Left lung (tissue), 4 donors: ENCODE measurements at regions not wholly inside any gene's neighbourhood (a gene's known extent, or its start where the extent isn't known, plus 50 kb on each side); places are given as distances from the start of the nearest gene placed in this dataset.
"Not testable (repeated sequence)": the region's sequence is repeated elsewhere in the genome, so short reads cannot be mapped to it uniquely, and the experiment has no call there.

Experiments used
- ATAC-seq: fragments of 200-7000 bp; cut with Tn5 transposase; one replicate; pipeline ENCODE4 v1.9.1; 2020; ENCODE audit warnings: moderate library complexity
- DNase-seq, 4 donors: peaks; one replicate each; pipeline ENCODE4 v3.0.0-alpha.2; 2013 to 2020
- H3K27ac ChIP-seq, 2 donors: fragments of 200-600 bp; sonication (generic) in 1 of 2; one replicate each; pipeline versions ENCODE4 v1.5.0 to v1.8.0; 2020 to 2021
- H3K27me3 ChIP-seq, 2 donors: fragments of 200-600 bp; sonication (generic) in 1 of 2; one replicate each; pipeline versions ENCODE4 v1.5.0 to v1.8.0; 2020 to 2021
- H3K36me3 ChIP-seq, 2 donors: fragments of 200-600 bp; sonication (generic) in 1 of 2; one replicate each; pipeline versions ENCODE4 v1.5.0 to v1.8.0; 2020 to 2021
- H3K4me1 ChIP-seq, 2 donors: fragments of 200-600 bp; one replicate each; pipeline ENCODE4 v1.8.0; 2021
- H3K4me3 ChIP-seq, 2 donors: fragments of 200-600 bp; sonication (generic) in 1 of 2; one replicate each; pipeline versions ENCODE4 v1.5.0 to v1.8.0; 2020 to 2021; ENCODE audit warnings: mild to moderate bottlenecking in 1 of 2
- H3K9me3 ChIP-seq, 2 donors: fragments of 200-600 bp; sonication (generic) in 1 of 2; one replicate each; pipeline versions ENCODE4 v1.5.0 to v1.8.0; 2020 to 2021
- intact Hi-C, 2 donors: fragments of 100-400 bp; cut with DNase I; formaldehyde crosslinking; loops; one replicate each; pipeline versions ENCODE4 v1.11.2 to v1.14.2; 2022
- TF ChIP-seq, protein P1 (sequence below), 2 donors: fragments of 200-600 bp; sonication (generic) in 1 of 2; IDR thresholded peaks; one replicate each; pipeline versions ENCODE4 v1.5.0 to v1.8.0; 2021; ENCODE audit warnings: antibody characterized with exemption in 2 of 2
- donor health status: DM: no; HTN: yes; CAD: no.
- donor health status: DM: no; HTN: no; CAD: no.

DNA sequence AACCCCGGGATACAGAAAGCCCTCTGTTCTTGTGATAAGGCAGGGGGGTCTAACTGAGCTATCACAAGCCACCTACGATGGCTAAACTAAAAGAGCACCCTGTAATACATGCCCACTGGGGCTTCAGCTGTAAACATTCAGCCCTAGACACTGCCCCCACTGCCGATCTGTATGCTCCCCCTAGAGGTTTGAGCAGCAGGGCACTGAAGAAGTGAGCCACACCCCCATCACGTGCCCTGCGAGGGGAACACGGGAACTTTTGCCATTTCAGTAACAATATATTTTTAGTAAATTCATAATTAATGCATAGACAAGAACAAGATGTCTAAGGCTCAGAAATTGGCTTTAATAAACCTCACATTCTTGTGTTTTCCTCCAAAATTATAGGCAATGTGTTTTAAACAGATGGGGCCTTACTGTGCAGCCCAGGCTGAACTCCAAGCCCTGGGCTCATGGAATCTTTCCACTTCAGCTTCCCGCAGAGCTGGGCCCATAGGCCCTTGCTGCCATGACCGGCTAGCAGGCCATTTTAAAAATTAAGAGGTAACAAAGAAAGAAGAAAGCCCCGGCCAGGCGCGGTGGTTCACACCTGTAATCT lies 235.3 kb upstream of the SFRP2 start:
- Histone ChIP-seq H3K4me3 (no peak overlapping the region), H3K36me3 (no peaks in the 10 kb centered on the region), H3K27me3 (peaks cover 3 to 6% of the 10 kb centered on the region in 2 donors), H3K4me1 (no peaks in the 10 kb centered on the region), H3K9me3 (no peaks in the 10 kb centered on the region), H3K27ac (no peak overlapping the region)
- TF ChIP-seq, protein P1, sequence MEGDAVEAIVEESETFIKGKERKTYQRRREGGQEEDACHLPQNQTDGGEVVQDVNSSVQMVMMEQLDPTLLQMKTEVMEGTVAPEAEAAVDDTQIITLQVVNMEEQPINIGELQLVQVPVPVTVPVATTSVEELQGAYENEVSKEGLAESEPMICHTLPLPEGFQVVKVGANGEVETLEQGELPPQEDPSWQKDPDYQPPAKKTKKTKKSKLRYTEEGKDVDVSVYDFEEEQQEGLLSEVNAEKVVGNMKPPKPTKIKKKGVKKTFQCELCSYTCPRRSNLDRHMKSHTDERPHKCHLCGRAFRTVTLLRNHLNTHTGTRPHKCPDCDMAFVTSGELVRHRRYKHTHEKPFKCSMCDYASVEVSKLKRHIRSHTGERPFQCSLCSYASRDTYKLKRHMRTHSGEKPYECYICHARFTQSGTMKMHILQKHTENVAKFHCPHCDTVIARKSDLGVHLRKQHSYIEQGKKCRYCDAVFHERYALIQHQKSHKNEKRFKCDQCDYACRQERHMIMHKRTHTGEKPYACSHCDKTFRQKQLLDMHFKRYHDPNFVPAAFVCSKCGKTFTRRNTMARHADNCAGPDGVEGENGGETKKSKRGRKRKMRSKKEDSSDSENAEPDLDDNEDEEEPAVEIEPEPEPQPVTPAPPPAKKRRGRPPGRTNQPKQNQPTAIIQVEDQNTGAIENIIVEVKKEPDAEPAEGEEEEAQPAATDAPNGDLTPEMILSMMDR (IDR thresholded peaks at IDR 0.05): no peak
- ATAC-seq (no peak), DNase-seq (no peak)
- intact Hi-C loops: no loop called here

DNA sequence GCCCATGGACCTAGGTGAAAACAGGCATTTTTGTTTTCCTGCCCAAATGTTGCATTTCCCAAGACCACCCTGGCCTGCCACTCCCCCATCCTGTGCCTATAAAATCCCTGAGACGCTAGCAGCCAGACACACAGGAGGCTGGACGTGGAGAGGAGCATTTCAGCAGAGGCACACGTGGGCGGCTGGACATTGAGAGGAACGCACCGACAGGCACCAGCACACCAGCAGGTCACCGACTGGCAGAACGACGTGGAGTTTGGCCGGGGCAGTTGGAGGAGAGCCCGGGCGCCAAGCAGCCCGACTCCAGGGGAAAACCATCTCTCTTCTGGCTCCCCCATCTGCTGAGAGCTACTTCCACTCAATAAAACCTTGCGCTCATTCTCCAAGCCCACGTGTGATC lies 234.8 kb upstream of the SFRP2 start:
- DNase-seq, H3K4me3 ChIP-seq, intact Hi-C loops, H3K27me3 ChIP-seq, H3K4me1 ChIP-seq, ATAC-seq, H3K9me3 ChIP-seq, H3K27ac ChIP-seq, H3K36me3 ChIP-seq: not testable (repeated sequence)

- no peak for ATAC-seq
- no peak overlapping the region for H3K27ac ChIP-seq
- no peak for DNase-seq
- TF ChIP-seq, protein P1 (IDR thresholded peaks at IDR 0.05): no peak
- no peaks in the 10 kb centered on the region for H3K36me3 ChIP-seq
- no peak overlapping the region for H3K4me3 ChIP-seq
- H3K9me3 ChIP-seq: no peaks in the 10 kb centered on the region
- H3K4me1 ChIP-seq: no peaks in the 10 kb centered on the region
- no peaks in the 10 kb centered on the region for H3K27me3 ChIP-seq
- intact Hi-C loops: no loop called here
Observed at GRCh38 chr4:154019811-154020210, 230.9 kb upstream of the SFRP2 start.

DNA sequence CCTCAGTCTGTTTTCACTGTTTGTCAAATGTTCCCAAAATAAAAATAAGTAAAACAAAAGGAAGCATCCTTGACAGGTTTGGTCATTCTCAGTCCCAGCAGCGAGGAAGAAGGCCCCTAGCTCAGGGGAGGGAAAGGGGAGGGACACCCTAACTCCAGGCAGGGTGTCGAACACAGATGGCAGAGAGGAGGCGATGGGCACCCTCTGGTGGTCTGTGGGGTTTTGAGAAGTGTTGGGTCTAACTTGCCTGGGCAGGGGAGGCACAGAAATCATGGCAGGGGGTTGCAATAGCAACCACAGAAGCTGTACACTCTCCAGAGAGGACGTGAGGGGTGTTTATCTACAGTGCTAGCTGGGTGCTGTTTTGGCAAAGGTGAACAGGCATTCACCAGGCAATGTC lies 229.8 kb upstream of the SFRP2 start:
- no peaks in the 10 kb centered on the region for H3K36me3 ChIP-seq
- TF ChIP-seq, protein P1 (IDR thresholded peaks at IDR 0.05): no peak
- H3K4me3 ChIP-seq: no peak overlapping the region
- no peaks in the 10 kb centered on the region for H3K9me3 ChIP-seq
- ATAC-seq (no peak), DNase-seq (no peak)
- no peak overlapping the region for H3K27ac ChIP-seq
- intact Hi-C loops: no loop called here
- no peaks in the 10 kb centered on the region for H3K4me1 ChIP-seq
- H3K27me3 ChIP-seq: no peaks in the 10 kb centered on the region

DNA sequence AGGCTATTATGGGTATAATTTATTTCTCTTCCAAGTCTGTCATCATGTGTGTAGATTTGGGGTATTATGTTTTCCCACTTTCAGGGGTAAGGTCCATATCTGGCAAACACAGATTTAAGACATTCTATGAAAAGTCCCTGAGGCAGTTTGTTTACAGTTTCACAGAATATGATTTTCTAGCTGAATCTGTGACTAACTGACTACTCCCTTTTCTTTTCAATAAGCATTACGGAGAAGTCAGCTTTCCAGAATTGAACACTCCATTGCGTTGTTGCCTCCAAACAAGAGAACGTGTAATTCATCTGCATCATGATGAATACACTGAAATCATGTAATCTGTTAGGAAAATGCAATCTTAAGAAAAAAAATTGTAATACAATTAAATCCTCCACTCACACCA lies 226.7 kb upstream of the SFRP2 start:
- DNase-seq: no peak
- no peak for ATAC-seq
- Histone ChIP-seq H3K36me3 (no peaks in the 10 kb centered on the region), H3K9me3 (no peaks in the 10 kb centered on the region), H3K4me1 (no peaks in the 10 kb centered on the region), H3K4me3 (no peak overlapping the region), H3K27ac (peak overlapping the region in 1 of 2 donors; percentile 2), H3K27me3 (no peaks in the 10 kb centered on the region)
- TF ChIP-seq, protein P1 (IDR thresholded peaks at IDR 0.05): no peak
- intact Hi-C loops: no loop called here
